ENCODE measurements at regions not wholly inside any gene's neighbourhood (a gene's known extent, or its start where the extent isn't known, plus 50 kb on each side); places are given as distances from the start of the nearest gene placed in this dataset.

- Histone ChIP-seq H3K4me3 (ENCODE audit: low read depth in 1 of 3, low read length in 3 of 3) (no peak overlapping the region), H3K9me3 (ENCODE audit: control insufficient read depth in 4 of 4, low read length in 3 of 4) (no peaks in the 10 kb centered on the region), H3K27ac (ENCODE audit: low read depth in 1 of 2, low read length in 2 of 2) (no peak overlapping the region), H3K27me3 (ENCODE audit: control insufficient read depth in 4 of 4, insufficient read depth in 4 of 4, low read length in 3 of 4) (no peaks in the 10 kb centered on the region), H3K9ac (ENCODE audit: low read depth in 1 of 2, low read length in 2 of 2) (no peak overlapping the region), H3K4me1 (ENCODE audit: control insufficient read depth in 4 of 4, insufficient read depth in 4 of 4, low read length in 3 of 4) (no peaks in the 10 kb centered on the region), H3K36me3 (ENCODE audit: control insufficient read depth in 4 of 4, insufficient read depth in 3 of 4, low read depth in 1 of 4, low read length in 3 of 4) (no peaks in the 10 kb centered on the region)
- TF ChIP-seq MAX (IDR thresholded peaks at IDR 0.05) (no peak), FOXA1 (IDR thresholded peaks at IDR 0.05) (no peak), TAF1 (conservative IDR thresholded peaks at IDR 0.05) (no peak), NR2F2 (IDR thresholded peaks at IDR 0.05) (no peak), JUND (IDR thresholded peaks at IDR 0.05) (no peak), ZBTB33 (IDR thresholded peaks at IDR 0.05) (no peak), ATF3 (IDR thresholded peaks at IDR 0.05) (no peak), YY1 (IDR thresholded peaks at IDR 0.05) (no peak), RAD21 (IDR thresholded peaks at IDR 0.05) (no peak), CTCF (IDR thresholded peaks at IDR 0.05; ENCODE audit: low read depth, low read length, missing input control) (no peak)
- no peak for DNase-seq (ENCODE audit: low spot score)
- 92% methylated on average over 2 of the region's 2 CpGs for WGBS
Measured at GRCh38 chr7:116152276-116152675, 58.1 kb upstream of the TES start.

- Histone ChIP-seq H3K4me3 (ENCODE audit: low read depth in 1 of 3, low read length in 3 of 3) (no peak overlapping the region), H3K4me1 (ENCODE audit: control insufficient read depth in 4 of 4, insufficient read depth in 4 of 4, low read length in 3 of 4) (no peaks in the 10 kb centered on the region), H3K27me3 (ENCODE audit: control insufficient read depth in 4 of 4, insufficient read depth in 4 of 4, low read length in 3 of 4) (no peaks in the 10 kb centered on the region), H3K27ac (ENCODE audit: low read depth in 1 of 2, low read length in 2 of 2) (no peak overlapping the region), H3K9ac (ENCODE audit: low read depth in 1 of 2, low read length in 2 of 2) (no peak overlapping the region), H3K9me3 (ENCODE audit: control insufficient read depth in 4 of 4, low read length in 3 of 4) (no peaks in the 10 kb centered on the region), H3K36me3 (ENCODE audit: control insufficient read depth in 4 of 4, insufficient read depth in 3 of 4, low read depth in 1 of 4, low read length in 3 of 4) (no peaks in the 10 kb centered on the region)
- 88% methylated on average over 9 of the region's 9 CpGs for WGBS
- no peak for DNase-seq (ENCODE audit: low spot score)
- TF ChIP-seq RXRA (IDR thresholded peaks at IDR 0.05): no peak
- TF ChIP-seq HNF4A (conservative IDR thresholded peaks at IDR 0.05): no peak
- TF ChIP-seq JUND (IDR thresholded peaks at IDR 0.05): no peak
- no peak for TF ChIP-seq MAX (IDR thresholded peaks at IDR 0.05)
- TF ChIP-seq GABPA (IDR thresholded peaks at IDR 0.05 in 1 of 2, conservative IDR thresholded peaks at IDR 0.05 in 1 of 2): no peak
- no peak for TF ChIP-seq EGR1 (IDR thresholded peaks at IDR 0.05; ENCODE audit: low read depth in 2 of 2)
- no peak for TF ChIP-seq FOXA1 (IDR thresholded peaks at IDR 0.05)
Measured at GRCh38 chr7:116153050-116153449, 57.3 kb upstream of the TES start.

GRCh38 chr7:116159711-116160110 is 50.6 kb upstream of the TES start:
- no peak overlapping the region for H3K9ac ChIP-seq (ENCODE audit: low read depth in 1 of 2, low read length in 2 of 2)
- no peak overlapping the region for H3K4me3 ChIP-seq (ENCODE audit: low read depth in 1 of 3, low read length in 3 of 3)
- H3K4me1 ChIP-seq (ENCODE audit: control insufficient read depth in 4 of 4, insufficient read depth in 4 of 4, low read length in 3 of 4): no peaks in the 10 kb centered on the region
- 88% methylated on average over 4 of the region's 4 CpGs for WGBS
- H3K9me3 ChIP-seq (ENCODE audit: control insufficient read depth in 4 of 4, low read length in 3 of 4): no peaks in the 10 kb centered on the region
- no peak overlapping the region for H3K27ac ChIP-seq (ENCODE audit: low read depth in 1 of 2, low read length in 2 of 2)
- DNase-seq (ENCODE audit: low spot score): no peak
- no peaks in the 10 kb centered on the region for H3K27me3 ChIP-seq (ENCODE audit: control insufficient read depth in 4 of 4, insufficient read depth in 4 of 4, low read length in 3 of 4)
- no peaks in the 10 kb centered on the region for H3K36me3 ChIP-seq (ENCODE audit: control insufficient read depth in 4 of 4, insufficient read depth in 3 of 4, low read depth in 1 of 4, low read length in 3 of 4)
- TF ChIP-seq TAF1 (conservative IDR thresholded peaks at IDR 0.05): no peak
- no peak for TF ChIP-seq REST (IDR thresholded peaks at IDR 0.05)
- TF ChIP-seq ZBTB33 (IDR thresholded peaks at IDR 0.05): no peak
- no peak for TF ChIP-seq GABPA (IDR thresholded peaks at IDR 0.05 in 1 of 2, conservative IDR thresholded peaks at IDR 0.05 in 1 of 2)
- no peak for TF ChIP-seq YY1 (IDR thresholded peaks at IDR 0.05)
- no peak for TF ChIP-seq FOXA1 (IDR thresholded peaks at IDR 0.05)
- TF ChIP-seq HNF4A (conservative IDR thresholded peaks at IDR 0.05): no peak
- TF ChIP-seq NR2F2 (IDR thresholded peaks at IDR 0.05): no peak
- no peak for TF ChIP-seq HNF4G (IDR thresholded peaks at IDR 0.05)
- no peak for TF ChIP-seq RAD21 (IDR thresholded peaks at IDR 0.05)
- TF ChIP-seq EGR1 (IDR thresholded peaks at IDR 0.05; ENCODE audit: low read depth in 2 of 2): no peak
- TF ChIP-seq JUND (IDR thresholded peaks at IDR 0.05): no peak
- no peak for TF ChIP-seq RXRA (IDR thresholded peaks at IDR 0.05)
- no peak for TF ChIP-seq FOXA2 (IDR thresholded peaks at IDR 0.05)
- no peak for TF ChIP-seq SP1 (IDR thresholded peaks at IDR 0.05)

All from liver (tissue), 8 donors.